Neuronal stem cell (in vitro differentiated cells): ENCODE measurements at regions not wholly inside any gene's neighbourhood (a gene's known extent, or its start where the extent isn't known, plus 50 kb on each side); places are given as distances from the start of the nearest gene placed in this dataset.
"Not testable (repeated sequence)": the region's sequence is repeated elsewhere in the genome, so short reads cannot be mapped to it uniquely, and the experiment has no call there.

Source experiments
- DNase-seq: peaks from one replicate; pipeline ENCODE4 v3.0.0-alpha.2; 2013; ENCODE audit warnings: low spot score
- H2AFZ ChIP-seq: one replicate; pipeline ENCODE4 v1.6.1; 2013; ENCODE audit warnings: mild to moderate bottlenecking, low read length, inconsistent platforms
- H2AK5ac ChIP-seq: 2 replicates; pipeline ENCODE4 v1.6.1; 2013; ENCODE audit warnings: low read depth, mild to moderate bottlenecking, inconsistent platforms, low read length, moderate library complexity, mixed read lengths
- H2BK120ac ChIP-seq: 2 replicates; pipeline ENCODE4 v1.6.1; 2013; ENCODE audit warnings: low read depth, mild to moderate bottlenecking, inconsistent platforms, low read length, moderate library complexity, mixed read lengths
- H2BK12ac ChIP-seq: one replicate; pipeline ENCODE4 v1.6.1; 2013; ENCODE audit warnings: low read length, inconsistent platforms
- H2BK15ac ChIP-seq: 2 replicates; pipeline ENCODE4 v1.6.1; 2013; ENCODE audit warnings: mild to moderate bottlenecking, low read length, inconsistent platforms, mixed read lengths
- H2BK5ac ChIP-seq: one replicate; pipeline ENCODE4 v1.6.1; 2013; ENCODE audit warnings: inconsistent platforms, mild to moderate bottlenecking, low read length, moderate library complexity
- H3K14ac ChIP-seq: one replicate; pipeline ENCODE4 v1.6.1; 2013; ENCODE audit warnings: low read length, inconsistent platforms
- H3K18ac ChIP-seq: 2 replicates; pipeline ENCODE4 v1.6.1; 2013; ENCODE audit warnings: low read length, inconsistent platforms
- H3K23ac ChIP-seq: 2 replicates; pipeline ENCODE4 v1.6.1; 2013; ENCODE audit warnings: low read depth, mild to moderate bottlenecking, mixed read lengths, low read length, inconsistent platforms; ENCODE audit not compliant: poor library complexity
- H3K27ac ChIP-seq: replicated peaks from 3 replicates; pipeline ENCODE4 v1.5.1; 2013; ENCODE audit warnings: low read length, inconsistent platforms
- H3K27me3 ChIP-seq, 3 experiments: 2 replicates each; pipeline ENCODE4 v1.6.1; 2013; ENCODE audit warnings: low read length in 3 of 3, mild to moderate bottlenecking in 2 of 3, inconsistent platforms in 1 of 3, low read depth in 1 of 3, mixed read lengths in 1 of 3, moderate library complexity in 1 of 3; ENCODE audit not compliant: control insufficient read depth in 3 of 3, insufficient read depth in 3 of 3
- H3K36me3 ChIP-seq, 2 donors: replicated peaks in 1 of 2; 2 replicates each; pipeline ENCODE4 v1.6.1; 2013; ENCODE audit warnings: low read length in 2 of 2; ENCODE audit not compliant: control insufficient read depth in 2 of 2, insufficient read depth in 2 of 2
- H3K4ac ChIP-seq: 2 replicates; pipeline ENCODE4 v1.6.1; 2013; ENCODE audit warnings: inconsistent platforms, mild to moderate bottlenecking, low read length, moderate library complexity
- H3K4me1 ChIP-seq, 2 donors: 1 replicate in 1 of 2; 2 replicates in 1 of 2; pipeline ENCODE4 v1.6.1; 2013; ENCODE audit warnings: low read length in 2 of 2, low read depth in 1 of 2; ENCODE audit not compliant: control insufficient read depth in 2 of 2, insufficient read depth in 1 of 2
- H3K4me2 ChIP-seq: one replicate; pipeline ENCODE4 v1.6.1; 2013; ENCODE audit warnings: mild to moderate bottlenecking, low read length, inconsistent platforms; ENCODE audit not compliant: insufficient read depth, poor library complexity, severe bottlenecking
- H3K4me3 ChIP-seq, 2 donors: 2 replicates each; pipeline ENCODE4 v1.5.1; 2013; ENCODE audit warnings: low read length in 2 of 2, mild to moderate bottlenecking in 2 of 2, inconsistent platforms in 1 of 2, moderate library complexity in 1 of 2
- H3K79me1 ChIP-seq: one replicate; pipeline ENCODE4 v1.6.1; 2013; ENCODE audit warnings: low read depth, mild to moderate bottlenecking, inconsistent platforms, low read length, moderate library complexity
- H3K9ac ChIP-seq: one replicate; pipeline ENCODE4 v1.6.1; 2013; ENCODE audit warnings: mild to moderate bottlenecking, low read depth, low read length, inconsistent platforms; ENCODE audit not compliant: poor library complexity
- H3K9me3 ChIP-seq, 2 donors: replicated peaks in 1 of 2; 2 replicates each; pipeline versions ENCODE3 to v1.6.1; 2013; ENCODE audit warnings: low read length in 2 of 2, mild to moderate bottlenecking in 2 of 2, inconsistent platforms in 1 of 2, low read depth in 1 of 2, mixed read lengths in 1 of 2, moderate library complexity in 1 of 2; ENCODE audit not compliant: control insufficient read depth in 2 of 2, insufficient read depth in 1 of 2
- H4K8ac ChIP-seq: one replicate; pipeline ENCODE4 v1.6.1; 2013; ENCODE audit warnings: low read depth, mild to moderate bottlenecking, inconsistent platforms, low read length, moderate library complexity
- H4K91ac ChIP-seq: one replicate; pipeline ENCODE4 v1.6.1; 2013; ENCODE audit warnings: low read length, low read depth, mild to moderate bottlenecking, inconsistent platforms; ENCODE audit not compliant: poor library complexity
- WGBS, 2 donors: extraction: QIAGEN DNeasy Blood & Tissue Kit; methylation state at CpG; one replicate each; pipeline ENCODE4 v1.1.7; 2013; ENCODE audit warnings: missing lambda C conversion rate in 2 of 2, mixed read lengths in 1 of 2; ENCODE audit not compliant: insufficient read length in 2 of 2, insufficient replicate concordance in 1 of 2; ENCODE audit errors: extremely low coverage in 2 of 2; 5-methylcytosine and 5-hydroxymethylcytosine counted together

DNA sequence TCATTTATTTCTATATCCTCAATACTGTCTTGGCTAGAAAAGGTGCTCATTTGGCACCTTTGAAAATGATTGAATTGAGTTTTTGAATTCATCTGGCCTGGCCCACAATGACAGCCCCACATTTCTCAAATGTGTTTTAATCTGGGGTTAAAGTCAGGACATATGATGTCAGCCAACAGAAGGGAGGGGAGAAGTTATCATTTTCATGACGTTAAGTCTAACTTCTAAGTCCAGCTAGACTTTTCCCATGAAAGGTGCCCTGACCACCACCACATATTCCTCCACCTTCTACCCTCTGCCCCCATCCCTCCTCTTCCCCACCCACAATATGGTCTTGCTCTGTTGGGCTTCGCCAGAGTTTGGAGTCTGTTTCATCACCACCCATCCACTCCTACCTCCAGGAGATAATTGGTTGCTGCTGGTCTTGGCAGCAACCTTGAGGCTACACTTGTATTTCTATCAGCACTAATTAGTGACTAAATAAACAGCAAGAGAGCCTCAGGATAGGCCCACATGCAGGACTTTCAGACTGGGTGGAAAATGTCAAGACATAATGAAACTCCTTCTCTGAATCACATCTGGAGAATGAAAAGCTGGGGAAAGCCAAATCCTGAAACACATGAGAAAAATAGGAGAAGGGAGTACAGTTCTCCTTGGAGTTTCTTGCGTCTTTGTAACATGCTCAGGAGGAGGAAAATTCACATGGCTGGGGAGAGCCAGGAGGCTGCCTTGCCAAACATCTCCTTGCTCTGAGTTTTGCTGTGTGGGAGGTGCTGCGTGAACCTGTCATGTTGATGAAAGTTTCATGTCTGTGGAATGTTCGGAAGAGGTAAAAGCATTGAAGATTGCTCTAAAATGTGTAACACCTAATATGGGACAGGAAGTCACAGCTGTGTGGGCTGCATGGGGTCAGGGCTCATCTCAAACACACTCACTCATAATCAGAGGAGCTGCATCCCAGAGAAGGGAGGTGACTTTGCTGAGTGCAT, 544.7 kb upstream of the KLF4 start:
- Histone ChIP-seq H2AK5ac (no peak overlapping the region), H3K4me2 (no peak overlapping the region), H2BK5ac (no peak overlapping the region), H3K14ac (no peak overlapping the region), H3K27ac (no peak overlapping the region), H2BK120ac (no peak overlapping the region), H2BK12ac (no peak overlapping the region), H2AFZ (no peak overlapping the region), H3K23ac (no peak overlapping the region), H2BK15ac (no peak overlapping the region), H3K27me3 (no peaks in the 10 kb centered on the region), H3K4me1 (no peaks in the 10 kb centered on the region), H4K8ac (no peak overlapping the region), H3K4me3 (no peak overlapping the region), H3K9me3 (peaks cover 0 to 8% of the 10 kb centered on the region in 2 donors), H3K18ac (no peak overlapping the region), H3K4ac (no peak overlapping the region), H3K9ac (no peak overlapping the region), H4K91ac (no peak overlapping the region), H3K36me3 (no peaks in the 10 kb centered on the region), H3K79me1 (no peaks in the 10 kb centered on the region)
- DNase-seq = no peak
- WGBS, 2 donors = no CpG with 5 or more reads among the region's 5 CpGs

DNA sequence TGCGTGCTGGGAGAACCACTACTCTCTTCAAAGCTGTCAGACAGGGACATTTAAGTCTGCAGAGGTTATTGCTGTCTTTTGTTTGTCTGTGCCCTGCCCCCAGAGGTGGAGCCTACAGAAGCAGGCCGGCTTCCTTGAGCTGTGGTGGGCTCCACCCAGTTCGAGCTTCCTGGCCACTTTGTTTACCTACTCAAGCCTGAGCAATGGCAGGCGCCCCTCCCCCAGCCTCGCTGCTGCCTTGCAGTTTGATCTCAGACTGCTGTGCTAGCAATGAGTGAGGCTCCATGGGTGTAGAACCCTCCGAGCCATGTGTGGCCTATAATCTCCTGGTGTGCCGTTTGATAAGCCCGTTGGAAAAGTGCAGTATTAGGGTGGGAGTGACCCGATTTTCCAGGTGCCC, 542.5 kb upstream of the KLF4 start:
- H3K9me3 ChIP-seq, H3K27ac ChIP-seq, H3K36me3 ChIP-seq, H3K4ac ChIP-seq, H4K8ac ChIP-seq, H3K79me1 ChIP-seq, H3K23ac ChIP-seq, H3K4me3 ChIP-seq, H2BK15ac ChIP-seq, H3K27me3 ChIP-seq, H4K91ac ChIP-seq, H2BK12ac ChIP-seq, H3K18ac ChIP-seq, H3K14ac ChIP-seq, H3K4me2 ChIP-seq, H2BK120ac ChIP-seq, DNase-seq, H3K4me1 ChIP-seq, H3K9ac ChIP-seq, H2BK5ac ChIP-seq, H2AFZ ChIP-seq, H2AK5ac ChIP-seq: not testable (repeated sequence)
- WGBS, 2 donors = no CpG with 5 or more reads among the region's 9 CpGs

DNA sequence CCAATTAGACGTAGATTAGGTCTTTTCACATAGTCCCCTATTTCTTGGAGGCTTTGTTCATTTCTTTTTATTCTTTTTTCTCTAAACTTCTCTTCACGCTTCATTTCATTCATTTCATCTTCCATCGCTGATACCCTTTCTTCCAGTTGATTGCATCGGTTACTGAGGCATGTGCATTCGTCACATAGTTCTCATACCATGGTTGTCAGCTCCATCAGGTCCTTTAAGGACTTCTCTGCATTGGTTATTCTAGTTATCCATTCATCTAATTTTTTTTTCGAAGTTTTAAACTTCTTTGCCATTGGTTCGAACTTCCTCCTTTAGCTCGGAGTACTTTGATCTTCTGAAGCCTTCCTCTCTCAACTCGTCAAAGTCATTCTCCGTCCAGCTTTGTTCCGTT, 541.7 kb upstream of the KLF4 start:
- not testable (repeated sequence) for H3K36me3 ChIP-seq, H3K27ac ChIP-seq, H3K4me2 ChIP-seq, DNase-seq, H3K9me3 ChIP-seq, H2BK120ac ChIP-seq, H2AFZ ChIP-seq, H3K27me3 ChIP-seq, H3K9ac ChIP-seq, H4K8ac ChIP-seq, H3K18ac ChIP-seq, H2BK5ac ChIP-seq, H3K4me3 ChIP-seq, H4K91ac ChIP-seq, H3K4ac ChIP-seq, H2AK5ac ChIP-seq, H2BK15ac ChIP-seq, H3K14ac ChIP-seq, H3K4me1 ChIP-seq, H3K23ac ChIP-seq, H3K79me1 ChIP-seq, H2BK12ac ChIP-seq
- WGBS, 2 donors = no CpG with 5 or more reads among the region's 11 CpGs

DNA sequence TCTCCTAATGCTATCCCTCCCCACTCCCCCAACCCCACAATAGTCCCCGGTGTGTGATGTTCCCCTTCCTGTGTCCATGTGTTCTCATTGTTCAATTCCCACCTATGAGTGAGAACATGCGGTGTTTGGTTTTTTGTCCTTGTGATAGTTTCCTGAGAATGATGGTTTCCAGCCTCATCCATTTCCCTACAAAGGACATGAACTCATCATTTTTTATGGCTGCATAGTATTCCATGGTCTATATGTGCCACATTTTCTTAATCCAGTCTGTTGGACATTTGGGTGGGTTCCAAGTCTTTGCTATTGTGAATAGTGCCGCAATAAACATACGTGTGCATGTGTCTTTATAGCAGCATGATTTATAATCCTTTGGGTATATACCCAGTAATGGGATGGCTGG, 537.1 kb upstream of the KLF4 start:
- not testable (repeated sequence) for H4K8ac ChIP-seq, H3K4ac ChIP-seq, H3K23ac ChIP-seq, H3K4me1 ChIP-seq, H3K79me1 ChIP-seq, H2AFZ ChIP-seq, H3K9ac ChIP-seq, H2BK12ac ChIP-seq, H3K4me2 ChIP-seq, H3K27me3 ChIP-seq, DNase-seq, H3K36me3 ChIP-seq, H3K18ac ChIP-seq, H2AK5ac ChIP-seq, H4K91ac ChIP-seq, H3K14ac ChIP-seq, H2BK15ac ChIP-seq, H3K27ac ChIP-seq, H3K9me3 ChIP-seq, H2BK5ac ChIP-seq, H3K4me3 ChIP-seq, H2BK120ac ChIP-seq
- WGBS, 2 donors = no CpG with 5 or more reads among the region's 4 CpGs
